Transverse colon (tissue), 4 donors: ENCODE measurements at regions not wholly inside any gene's neighbourhood (a gene's known extent, or its start where the extent isn't known, plus 50 kb on each side); places are given as distances from the start of the nearest gene placed in this dataset.

Source experiments
- CTCF ChIP-seq, 5 experiments: fragments of 200-600 bp in 3 of 5; fragments of 450-650 bp in 2 of 5; sonication (generic) in 3 of 5; IDR thresholded peaks; 1 replicate in 2 of 5; 2 replicates in 3 of 5; pipeline ENCODE4 v1.5.1; 2016 to 2017; ENCODE audit warnings: antibody characterized with exemption in 5 of 5, inconsistent platforms in 3 of 5, mild to moderate bottlenecking in 2 of 5, moderate library complexity in 1 of 5
- EP300 ChIP-seq: sonication (generic); formaldehyde crosslinking; IDR thresholded peaks from one replicate; pipeline ENCODE4 v1.6.1; 2017; ENCODE audit warnings: antibody characterized with exemption, low read depth
- POLR2AphosphoS5 ChIP-seq, 3 donors: sonication (generic); formaldehyde crosslinking; IDR thresholded peaks; one replicate each; pipeline ENCODE4 v1.6.1; 2016; ENCODE audit warnings: antibody characterized with exemption in 3 of 3

DNA sequence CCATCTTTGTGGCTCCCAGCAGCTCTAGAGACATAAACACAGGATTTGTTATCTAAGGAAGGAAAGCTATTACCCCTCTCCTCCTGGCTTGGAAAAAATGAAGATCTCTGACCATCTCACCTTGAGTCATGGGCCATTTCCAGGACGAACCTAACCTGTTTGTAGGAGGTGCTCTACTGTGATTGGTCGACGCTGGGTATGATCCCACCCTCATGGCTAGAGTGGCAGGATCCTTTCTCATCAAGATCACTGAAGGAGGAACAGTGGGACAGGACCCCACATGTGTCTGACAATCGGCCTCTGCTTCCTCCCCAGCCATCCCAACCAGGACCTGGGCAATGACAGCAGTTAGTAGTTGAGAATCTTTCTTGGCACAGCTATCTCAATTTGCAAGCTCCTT lies 144.1 kb downstream of the EMX2 start:
- no peak for TF ChIP-seq CTCF (IDR thresholded peaks at IDR 0.05)
- TF ChIP-seq EP300 = no peak
- TF ChIP-seq POLR2AphosphoS5 (IDR thresholded peaks at IDR 0.05) = no peak
